Motor neuron (in vitro differentiated cells): ENCODE measurements at regions not wholly inside any gene's neighbourhood (a gene's known extent, or its start where the extent isn't known, plus 50 kb on each side); places are given as distances from the start of the nearest gene placed in this dataset.
"Not testable (repeated sequence)": the region's sequence is repeated elsewhere in the genome, so short reads cannot be mapped to it uniquely, and the experiment has no call there.

Experiments
- ATAC-seq, 8 experiments: fragments of 200-7000 bp; cut with Tn5 transposase; replicated peaks in 6 of 8; 2 replicates each; pipeline ENCODE4 v1.8.0; 2021; ENCODE audit warnings: mild to moderate bottlenecking in 8 of 8, moderate library complexity in 8 of 8
- H3K27ac ChIP-seq, 2 donors: fragments of 250-450 bp; sonication (Bioruptor Pico); 2 replicates each; pipeline ENCODE4 v1.9.0; 2021; ENCODE audit warnings: antibody characterized with exemption in 2 of 2, mild to moderate bottlenecking in 2 of 2, moderate library complexity in 1 of 2
- H3K4me1 ChIP-seq, 2 donors: fragments of 250-450 bp; sonication (Bioruptor Pico); replicated peaks in 1 of 2; 2 replicates each; pipeline ENCODE4 v1.6.1; 2021; ENCODE audit warnings: antibody characterized with exemption in 2 of 2, mild to moderate bottlenecking in 2 of 2, moderate library complexity in 1 of 2
- H3K4me3 ChIP-seq, 5 donors: fragments of 250-450 bp; sonication (Bioruptor Pico); 2 replicates each; pipeline ENCODE4 v1.9.0; 2021; ENCODE audit warnings: antibody characterized with exemption in 5 of 5, mild to moderate bottlenecking in 5 of 5, moderate library complexity in 4 of 5
- WGBS, 10 experiments: fragments of 450-650 bp; shearing (Covaris generic); methylation state at CpG; one replicate each; pipeline ENCODE4 v1.0.0; 2022; 5-methylcytosine and 5-hydroxymethylcytosine counted together
- in situ Hi-C, 9 experiments: fragments of 400-800 bp; cut with MboI; loops; one replicate each; pipeline ENCODE4 v1.15.0; 2021; ENCODE audit warnings: low sequenced_read_pairs in 9 of 9, low pct_unique_long_range_greater_than_20kb in 2 of 9; ENCODE audit not compliant: unreplicated experiment in 9 of 9

- in situ Hi-C loops, result loop anchor here in 1 of 9 experiments (25.0 kb wide), 1 partner anchor 664 kb away; no protein-coding TSS in a partner anchor
- Histone ChIP-seq H3K27ac (no peak overlapping the region), H3K4me1 (no peaks in the 10 kb centered on the region), H3K4me3 (no peak overlapping the region)
- ATAC-seq, result no peak
- 0 to 100% (median 67%) methylated on average over 1 to 4 of the region's 4 CpGs; no CpG with 5 or more reads in 6 of the 10 experiments for WGBS, 10 experiments
Observed at GRCh38 chrX:131650637-131651410, 107.0 kb downstream of the OR13H1 start.

GRCh38 chrX:131663726-131664125 is 119.9 kb downstream of the OR13H1 start:
- WGBS, 10 experiments, result no CpG with 5 or more reads among the region's 9 CpGs
- H3K4me3 ChIP-seq, H3K27ac ChIP-seq, H3K4me1 ChIP-seq: not testable (repeated sequence)
- peak in 3 of 8 experiments; percentile 23 to 37 (median 36) for ATAC-seq
- in situ Hi-C loops, result loop anchor here in 1 of 9 experiments (25.0 kb wide), 1 partner anchor 676 kb away; no protein-coding TSS in a partner anchor

- no peak for ATAC-seq
- in situ Hi-C loops, result loop anchor here in 1 of 9 experiments (25.0 kb wide), 1 partner anchor 684 kb away; no protein-coding TSS in a partner anchor
- no peak overlapping the region for H3K4me3 ChIP-seq
- H3K4me1 ChIP-seq, result no peaks in the 10 kb centered on the region
- H3K27ac ChIP-seq, result no peak overlapping the region
- WGBS, 10 experiments, result 46 to 90% methylated on average over 2 of the region's 2 CpGs; no CpG with 5 or more reads in 8 of the 10 experiments
Observed at GRCh38 chrX:131671735-131672134, 127.9 kb downstream of the OR13H1 start.

- WGBS, 10 experiments, result 0% methylated on average over 1 of the region's 1 CpG; no CpG with 5 or more reads in 9 of the 10 experiments
- ATAC-seq, result peak in 3 of 8 experiments; percentile 54 to 71 (median 59)
- no peak overlapping the region for H3K4me3 ChIP-seq
- in situ Hi-C loops, result no loop called here
- H3K4me1 ChIP-seq, result no peaks in the 10 kb centered on the region
- H3K27ac ChIP-seq, result no peak overlapping the region
Observed at GRCh38 chrX:131675596-131676194, 131.8 kb downstream of the OR13H1 start.

- ATAC-seq, result peak in 2 of 8 experiments; percentile 25 to 69
- Histone ChIP-seq H3K4me1 (no peaks in the 10 kb centered on the region), H3K27ac (no peak overlapping the region), H3K4me3 (no peak overlapping the region)
- 16 to 86% (median 40%) methylated on average over 1 to 2 of the region's 20 CpGs; no CpG with 5 or more reads in 7 of the 10 experiments for WGBS, 10 experiments
- in situ Hi-C loops, result no loop called here
Observed at GRCh38 chrX:131677655-131678628, 134.1 kb downstream of the OR13H1 start.

GRCh38 chrX:131682735-131683134 is 138.9 kb downstream of the OR13H1 start:
- H3K4me1 ChIP-seq, H3K27ac ChIP-seq, ATAC-seq, H3K4me3 ChIP-seq, in situ Hi-C loops: not testable (repeated sequence)
- 22% methylated on average over 1 of the region's 1 CpG; no CpG with 5 or more reads in 9 of the 10 experiments for WGBS, 10 experiments

- ATAC-seq, result no peak
- Histone ChIP-seq H3K4me3 (no peak overlapping the region), H3K27ac (no peak overlapping the region), H3K4me1 (no peaks in the 10 kb centered on the region)
- in situ Hi-C loops, result no loop called here
Observed at GRCh38 chrX:131693359-131693758, 149.5 kb downstream of the OR13H1 start.

- ATAC-seq, H3K4me3 ChIP-seq, H3K27ac ChIP-seq, H3K4me1 ChIP-seq, in situ Hi-C loops: not testable (repeated sequence)
- WGBS, 10 experiments, result 15 to 100% (median 100%) methylated on average over 1 to 2 of the region's 3 CpGs; no CpG with 5 or more reads in 6 of the 10 experiments
Observed at GRCh38 chrX:131696989-131697388, 153.1 kb downstream of the OR13H1 start.

GRCh38 chrX:131703646-131704045 is 159.8 kb downstream of the OR13H1 start:
- ATAC-seq, result peak in 1 of 8 experiments; percentile 25
- in situ Hi-C loops, result no loop called here
- Histone ChIP-seq H3K4me1 (no peaks in the 10 kb centered on the region), H3K4me3 (no peak overlapping the region), H3K27ac (no peak overlapping the region)
- 17 to 100% (median 39%) methylated on average over 1 to 6 of the region's 6 CpGs; no CpG with 5 or more reads in 1 of the 10 experiments for WGBS, 10 experiments

- WGBS, 10 experiments, result 7 to 100% (median 67%) methylated on average over 1 to 9 of the region's 17 CpGs; no CpG with 5 or more reads in 5 of the 10 experiments
- peak in 2 of 8 experiments; percentile 90 to 91 for ATAC-seq
- Histone ChIP-seq H3K4me3 (peak overlapping the region in 1 of 5 donors; percentile 14), H3K27ac (no peak overlapping the region), H3K4me1 (no peaks in the 10 kb centered on the region)
- in situ Hi-C loops, result no loop called here
Observed at GRCh38 chrX:131704136-131704695, 160.3 kb downstream of the OR13H1 start.

GRCh38 chrX:131709553-131709952 is 165.7 kb downstream of the OR13H1 start:
- Histone ChIP-seq H3K27ac (no peak overlapping the region), H3K4me1 (no peaks in the 10 kb centered on the region), H3K4me3 (no peak overlapping the region)
- WGBS, 10 experiments, result 0 to 88% (median 54%) methylated on average over 1 to 4 of the region's 6 CpGs; no CpG with 5 or more reads in 5 of the 10 experiments
- in situ Hi-C loops, result no loop called here
- ATAC-seq, result no peak

GRCh38 chrX:131711478-131711867 is 167.6 kb downstream of the OR13H1 start:
- 45 to 100% (median 85%) methylated on average over 1 to 6 of the region's 8 CpGs; no CpG with 5 or more reads in 4 of the 10 experiments for WGBS, 10 experiments
- H3K4me1 ChIP-seq, result no peaks in the 10 kb centered on the region
- H3K27ac ChIP-seq, result no peak overlapping the region
- H3K4me3 ChIP-seq, result no peak overlapping the region
- in situ Hi-C loops, result no loop called here
- no peak for ATAC-seq
